ENCODE measurements at regions not wholly inside any gene's neighbourhood (a gene's known extent, or its start where the extent isn't known, plus 50 kb on each side); places are given as distances from the start of the nearest gene placed in this dataset.

- no peak for DNase-seq
These were observed 1120.1 kb upstream of the NCAM2 start for GRCh38 chr21:19878133-19878532.

GRCh38 chr21:19899645-19900044 is 1098.6 kb upstream of the NCAM2 start:
- DNase-seq, result no peak

GRCh38 chr21:19900149-19900548 is 1098.1 kb upstream of the NCAM2 start:
- DNase-seq, result no peak

- DNase-seq, result no peak
These were observed 1089.8 kb upstream of the NCAM2 start for GRCh38 chr21:19908390-19908789.

GRCh38 chr21:19914028-19914427 is 1084.2 kb upstream of the NCAM2 start:
- DNase-seq, result no peak

- DNase-seq, result no peak
These were observed 1077.0 kb upstream of the NCAM2 start for GRCh38 chr21:19921211-19921610.

- no peak for DNase-seq
These were observed 1076.1 kb upstream of the NCAM2 start for GRCh38 chr21:19922122-19922521.

GRCh38 chr21:19935467-19935866 is 1062.7 kb upstream of the NCAM2 start:
- no peak for DNase-seq

- no peak for DNase-seq
These were observed 1060.6 kb upstream of the NCAM2 start for GRCh38 chr21:19937619-19938018.

- no peak for DNase-seq
These were observed 1056.6 kb upstream of the NCAM2 start for GRCh38 chr21:19941626-19942025.

- DNase-seq, result no peak
These were observed 1047.9 kb upstream of the NCAM2 start for GRCh38 chr21:19950347-19950746.

- DNase-seq, result no peak
These were observed 1029.1 kb upstream of the NCAM2 start for GRCh38 chr21:19969156-19969555.

- no peak for DNase-seq
These were observed 1016.3 kb upstream of the NCAM2 start for GRCh38 chr21:19981938-19982337.

GRCh38 chr21:19986396-19986795 is 1011.8 kb upstream of the NCAM2 start:
- DNase-seq, result no peak

GRCh38 chr21:19987671-19988070 is 1010.5 kb upstream of the NCAM2 start:
- no peak for DNase-seq

- no peak for DNase-seq
These were observed 1005.7 kb upstream of the NCAM2 start for GRCh38 chr21:19992540-19992939.

GRCh38 chr21:19993268-19993667 is 1004.9 kb upstream of the NCAM2 start:
- no peak for DNase-seq

GRCh38 chr21:19995253-19995652 is 1003.0 kb upstream of the NCAM2 start:
- DNase-seq, result no peak

GRCh38 chr21:19998453-19998852 is 999.8 kb upstream of the NCAM2 start:
- no peak for DNase-seq

GRCh38 chr21:19999369-20000272 is 998.6 kb upstream of the NCAM2 start:
- DNase-seq, result no peak

- DNase-seq, result no peak
These were observed 993.8 kb upstream of the NCAM2 start for GRCh38 chr21:20004367-20004766.

- no peak for DNase-seq
These were observed 987.5 kb upstream of the NCAM2 start for GRCh38 chr21:20010691-20011200.

GRCh38 chr21:20013851-20014250 is 984.4 kb upstream of the NCAM2 start:
- no peak for DNase-seq

- no peak for DNase-seq
These were observed 981.7 kb upstream of the NCAM2 start for GRCh38 chr21:20016435-20017005.
